ENCODE measurements at regions not wholly inside any gene's neighbourhood (a gene's known extent, or its start where the extent isn't known, plus 50 kb on each side); places are given as distances from the start of the nearest gene placed in this dataset.

- no peak overlapping the region for H3K4me3 Mint-ChIP-seq
- peaks cover 28% of the 10 kb centered on the region for H3K4me1 Mint-ChIP-seq (ENCODE audit: unreplicated experiment)
- no peak overlapping the region for H3K27ac Mint-ChIP-seq
- H3K9me3 Mint-ChIP-seq: peaks cover 4% of the 10 kb centered on the region
- H3K36me3 Mint-ChIP-seq: no peaks in the 10 kb centered on the region
- DNase-seq (ENCODE audit: extremely low spot score, unreplicated experiment): no peak
- no peak for TF ChIP-seq CTCF (conservative IDR thresholded peaks at IDR 0.05)
- no peaks in the 10 kb centered on the region for H3K27me3 Mint-ChIP-seq
These were observed 211.5 kb upstream of the MIR17HG start for GRCh38 chr13:91135968-91136367.

- Mint-ChIP-seq H3K4me1 (ENCODE audit: unreplicated experiment) (peaks cover 30% of the 10 kb centered on the region), H3K9me3 (peaks cover 6% of the 10 kb centered on the region), H3K4me3 (no peak overlapping the region), H3K36me3 (no peaks in the 10 kb centered on the region), H3K27ac (no peak overlapping the region), H3K27me3 (no peaks in the 10 kb centered on the region)
- DNase-seq (ENCODE audit: extremely low spot score, unreplicated experiment): no peak
- TF ChIP-seq CTCF (conservative IDR thresholded peaks at IDR 0.05): no peak
These were observed 210.7 kb upstream of the MIR17HG start for GRCh38 chr13:91136806-91137205.

- H3K9me3 Mint-ChIP-seq: peaks cover 11% of the 10 kb centered on the region
- no peak for DNase-seq (ENCODE audit: extremely low spot score, unreplicated experiment)
- no peaks in the 10 kb centered on the region for H3K27me3 Mint-ChIP-seq
- H3K4me3 Mint-ChIP-seq: no peak overlapping the region
- no peaks in the 10 kb centered on the region for H3K36me3 Mint-ChIP-seq
- no peak overlapping the region for H3K27ac Mint-ChIP-seq
- TF ChIP-seq CTCF (conservative IDR thresholded peaks at IDR 0.05): no peak
- H3K4me1 Mint-ChIP-seq (ENCODE audit: unreplicated experiment): peaks cover 52% of the 10 kb centered on the region
These were observed 208.3 kb upstream of the MIR17HG start for GRCh38 chr13:91139232-91139631.

GRCh38 chr13:91141543-91142061 lies 205.9 kb upstream of the MIR17HG start:
- Mint-ChIP-seq H3K36me3 (no peaks in the 10 kb centered on the region), H3K27ac (no peak overlapping the region), H3K4me3 (no peak overlapping the region), H3K9me3 (peaks cover 11% of the 10 kb centered on the region), H3K27me3 (no peaks in the 10 kb centered on the region), H3K4me1 (ENCODE audit: unreplicated experiment) (peaks cover 45% of the 10 kb centered on the region)
- DNase-seq (ENCODE audit: extremely low spot score, unreplicated experiment): no peak
- no peak for TF ChIP-seq CTCF (conservative IDR thresholded peaks at IDR 0.05)

- DNase-seq (ENCODE audit: extremely low spot score, unreplicated experiment): no peak
- H3K4me3 Mint-ChIP-seq: peak overlapping the region; percentile 59
- TF ChIP-seq CTCF (conservative IDR thresholded peaks at IDR 0.05): no peak
- H3K4me1 Mint-ChIP-seq (ENCODE audit: unreplicated experiment): peaks cover 41% of the 10 kb centered on the region
- no peaks in the 10 kb centered on the region for H3K36me3 Mint-ChIP-seq
- H3K9me3 Mint-ChIP-seq: peaks cover 11% of the 10 kb centered on the region
- peak overlapping the region; percentile 59 for H3K27ac Mint-ChIP-seq
- no peaks in the 10 kb centered on the region for H3K27me3 Mint-ChIP-seq
These were observed 204.9 kb upstream of the MIR17HG start for GRCh38 chr13:91142572-91142971.

GRCh38 chr13:91144054-91144453 lies 203.4 kb upstream of the MIR17HG start:
- Mint-ChIP-seq H3K9me3 (peaks cover 11% of the 10 kb centered on the region), H3K4me3 (no peak overlapping the region), H3K27ac (no peak overlapping the region), H3K36me3 (no peaks in the 10 kb centered on the region), H3K4me1 (ENCODE audit: unreplicated experiment) (peaks cover 31% of the 10 kb centered on the region), H3K27me3 (no peaks in the 10 kb centered on the region)
- TF ChIP-seq CTCF (conservative IDR thresholded peaks at IDR 0.05): no peak
- no peak for DNase-seq (ENCODE audit: extremely low spot score, unreplicated experiment)

Measured in type B pancreatic cell (in vitro differentiated cells).